ENCODE measurements at regions not wholly inside any gene's neighbourhood (a gene's known extent, or its start where the extent isn't known, plus 50 kb on each side); places are given as distances from the start of the nearest gene placed in this dataset.

DNA sequence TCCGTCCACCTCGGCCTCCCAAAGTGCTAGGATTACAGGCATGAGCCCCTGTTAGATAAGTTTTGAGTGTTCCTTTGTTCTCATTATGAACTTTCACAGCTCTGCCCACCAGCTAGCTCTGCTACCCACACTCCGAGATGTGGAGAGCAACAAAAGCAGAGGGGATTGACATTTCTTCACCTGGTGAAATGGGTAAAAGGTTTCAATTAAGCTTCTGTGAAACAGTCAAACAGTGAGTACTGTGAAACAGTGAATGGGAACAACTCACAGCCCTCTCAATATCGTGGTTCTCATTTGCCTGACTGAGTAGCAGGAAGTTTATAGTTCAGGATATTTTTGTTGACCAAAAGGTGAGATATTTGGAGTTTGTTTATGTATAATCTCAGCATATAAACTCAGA is 412.8 kb downstream of the CD83 start:
- Histone ChIP-seq H3K4me1 (ENCODE audit: control insufficient read depth, extremely low read depth, insufficient read depth, low read length) (no peaks in the 10 kb centered on the region), H3K27ac (ENCODE audit: insufficient read depth, low read length) (no peak overlapping the region), H4K20me1 (ENCODE audit: control insufficient read depth, extremely low read depth, insufficient read depth, low read length) (no peaks in the 10 kb centered on the region), H3K4me2 (ENCODE audit: extremely low read depth, insufficient read depth, low read length) (no peak overlapping the region), H3K36me3 (ENCODE audit: control insufficient read depth, insufficient read depth, low read length) (no peaks in the 10 kb centered on the region), H2AFZ (ENCODE audit: low read length) (no peak overlapping the region), H3K4me3 (replicated peaks in 1 of 4; ENCODE audit: control extremely low read depth in 1 of 4, insufficient read depth in 1 of 4, low read depth in 3 of 4, low read length in 4 of 4) (no peak overlapping the region), H3K9ac (ENCODE audit: insufficient read depth, low read length) (no peak overlapping the region), H3K9me3 (ENCODE audit: control insufficient read depth, insufficient read depth, low read depth, low read length) (no peaks in the 10 kb centered on the region), H3K27me3 (ENCODE audit: control insufficient read depth, insufficient read depth, low read length) (no peaks in the 10 kb centered on the region), H3K79me2 (ENCODE audit: control insufficient read depth, insufficient read depth, low read length) (no peaks in the 10 kb centered on the region)
- TF ChIP-seq CTCF (conservative IDR thresholded peaks at IDR 0.05 in 1 of 2, IDR thresholded peaks at IDR 0.05 in 1 of 2; ENCODE audit: low read depth in 1 of 2, low read length in 2 of 2) (no peak), EZH2 (IDR thresholded peaks at IDR 0.05; ENCODE audit: low read length, missing control alignments) (no peak)
- DNase-seq (ENCODE audit: low read depth in 2 of 2), result no peak

- DNase-seq (ENCODE audit: low read depth in 2 of 2), result peak; percentile 33 to 52
- Histone ChIP-seq H3K4me1 (ENCODE audit: control insufficient read depth, extremely low read depth, insufficient read depth, low read length) (no peaks in the 10 kb centered on the region), H3K36me3 (ENCODE audit: control insufficient read depth, insufficient read depth, low read length) (no peaks in the 10 kb centered on the region), H4K20me1 (ENCODE audit: control insufficient read depth, extremely low read depth, insufficient read depth, low read length) (no peaks in the 10 kb centered on the region), H3K4me2 (ENCODE audit: extremely low read depth, insufficient read depth, low read length) (peak overlapping the region; percentile 72), H3K9ac (ENCODE audit: insufficient read depth, low read length) (no peak overlapping the region), H3K79me2 (ENCODE audit: control insufficient read depth, insufficient read depth, low read length) (no peaks in the 10 kb centered on the region), H3K27me3 (ENCODE audit: control insufficient read depth, insufficient read depth, low read length) (no peaks in the 10 kb centered on the region), H3K9me3 (ENCODE audit: control insufficient read depth, insufficient read depth, low read depth, low read length) (no peaks in the 10 kb centered on the region), H3K4me3 (replicated peaks in 1 of 4; ENCODE audit: control extremely low read depth in 1 of 4, insufficient read depth in 1 of 4, low read depth in 3 of 4, low read length in 4 of 4) (no peak overlapping the region), H3K27ac (ENCODE audit: insufficient read depth, low read length) (no peak overlapping the region), H2AFZ (ENCODE audit: low read length) (no peak overlapping the region)
- no peak for TF ChIP-seq CTCF (conservative IDR thresholded peaks at IDR 0.05 in 1 of 2, IDR thresholded peaks at IDR 0.05 in 1 of 2; ENCODE audit: low read depth in 1 of 2, low read length in 2 of 2)
- TF ChIP-seq EZH2 (IDR thresholded peaks at IDR 0.05; ENCODE audit: low read length, missing control alignments), result no peak
Observed at GRCh38 chr6:14533446-14533845, 415.9 kb downstream of the CD83 start.

GRCh38 chr6:14537030-14537429 is 419.5 kb downstream of the CD83 start:
- no peaks in the 10 kb centered on the region for H4K20me1 ChIP-seq (ENCODE audit: control insufficient read depth, extremely low read depth, insufficient read depth, low read length)
- H3K79me2 ChIP-seq (ENCODE audit: control insufficient read depth, insufficient read depth, low read length), result no peaks in the 10 kb centered on the region
- H3K36me3 ChIP-seq (ENCODE audit: control insufficient read depth, insufficient read depth, low read length), result no peaks in the 10 kb centered on the region
- DNase-seq (ENCODE audit: low read depth in 2 of 2), result peak in 1 of 2 donors; percentile 12
- no peak overlapping the region for H3K4me2 ChIP-seq (ENCODE audit: extremely low read depth, insufficient read depth, low read length)
- H3K27ac ChIP-seq (ENCODE audit: insufficient read depth, low read length), result no peak overlapping the region
- no peaks in the 10 kb centered on the region for H3K27me3 ChIP-seq (ENCODE audit: control insufficient read depth, insufficient read depth, low read length)
- H3K4me1 ChIP-seq (ENCODE audit: control insufficient read depth, extremely low read depth, insufficient read depth, low read length), result no peaks in the 10 kb centered on the region
- TF ChIP-seq CTCF (conservative IDR thresholded peaks at IDR 0.05 in 1 of 2, IDR thresholded peaks at IDR 0.05 in 1 of 2; ENCODE audit: low read depth in 1 of 2, low read length in 2 of 2) (no peak), EZH2 (IDR thresholded peaks at IDR 0.05; ENCODE audit: low read length, missing control alignments) (no peak)
- no peak overlapping the region for H3K4me3 ChIP-seq (replicated peaks in 1 of 4; ENCODE audit: control extremely low read depth in 1 of 4, insufficient read depth in 1 of 4, low read depth in 3 of 4, low read length in 4 of 4)
- H2AFZ ChIP-seq (ENCODE audit: low read length), result no peak overlapping the region
- H3K9ac ChIP-seq (ENCODE audit: insufficient read depth, low read length), result no peak overlapping the region
- no peaks in the 10 kb centered on the region for H3K9me3 ChIP-seq (ENCODE audit: control insufficient read depth, insufficient read depth, low read depth, low read length)
